ENCODE measurements at regions not wholly inside any gene's neighbourhood (a gene's known extent, or its start where the extent isn't known, plus 50 kb on each side); places are given as distances from the start of the nearest gene placed in this dataset.

DNA sequence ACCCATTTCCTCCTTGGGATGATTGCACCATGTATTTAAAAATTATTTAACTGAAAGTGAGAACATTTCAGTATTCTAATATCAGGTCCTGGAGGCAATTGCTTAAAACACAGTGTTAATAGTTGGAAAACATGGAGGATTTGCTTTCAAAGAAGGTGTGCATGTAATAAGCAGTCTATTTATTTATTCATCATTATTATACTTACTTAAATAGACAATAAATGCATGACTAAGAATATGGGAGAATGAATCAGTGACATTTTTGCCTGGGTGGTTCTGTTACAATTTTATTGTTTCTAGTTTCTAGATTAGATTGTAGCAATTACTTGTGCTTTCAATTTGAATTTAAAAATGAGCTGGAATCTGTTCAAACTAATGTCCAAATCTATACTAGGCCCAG is 145.5 kb downstream of the AREG start (continued):
- TF ChIP-seq, protein P1, sequence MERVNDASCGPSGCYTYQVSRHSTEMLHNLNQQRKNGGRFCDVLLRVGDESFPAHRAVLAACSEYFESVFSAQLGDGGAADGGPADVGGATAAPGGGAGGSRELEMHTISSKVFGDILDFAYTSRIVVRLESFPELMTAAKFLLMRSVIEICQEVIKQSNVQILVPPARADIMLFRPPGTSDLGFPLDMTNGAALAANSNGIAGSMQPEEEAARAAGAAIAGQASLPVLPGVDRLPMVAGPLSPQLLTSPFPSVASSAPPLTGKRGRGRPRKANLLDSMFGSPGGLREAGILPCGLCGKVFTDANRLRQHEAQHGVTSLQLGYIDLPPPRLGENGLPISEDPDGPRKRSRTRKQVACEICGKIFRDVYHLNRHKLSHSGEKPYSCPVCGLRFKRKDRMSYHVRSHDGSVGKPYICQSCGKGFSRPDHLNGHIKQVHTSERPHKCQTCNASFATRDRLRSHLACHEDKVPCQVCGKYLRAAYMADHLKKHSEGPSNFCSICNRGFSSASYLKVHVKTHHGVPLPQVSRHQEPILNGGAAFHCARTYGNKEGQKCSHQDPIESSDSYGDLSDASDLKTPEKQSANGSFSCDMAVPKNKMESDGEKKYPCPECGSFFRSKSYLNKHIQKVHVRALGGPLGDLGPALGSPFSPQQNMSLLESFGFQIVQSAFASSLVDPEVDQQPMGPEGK (CRISPR knock-in tag; IDR thresholded peaks at IDR 0.05; ENCODE audit: borderline replicate concordance), result no peak
- no peak for TF ChIP-seq GLIS3 (CRISPR knock-in tag; IDR thresholded peaks at IDR 0.05)

DNA sequence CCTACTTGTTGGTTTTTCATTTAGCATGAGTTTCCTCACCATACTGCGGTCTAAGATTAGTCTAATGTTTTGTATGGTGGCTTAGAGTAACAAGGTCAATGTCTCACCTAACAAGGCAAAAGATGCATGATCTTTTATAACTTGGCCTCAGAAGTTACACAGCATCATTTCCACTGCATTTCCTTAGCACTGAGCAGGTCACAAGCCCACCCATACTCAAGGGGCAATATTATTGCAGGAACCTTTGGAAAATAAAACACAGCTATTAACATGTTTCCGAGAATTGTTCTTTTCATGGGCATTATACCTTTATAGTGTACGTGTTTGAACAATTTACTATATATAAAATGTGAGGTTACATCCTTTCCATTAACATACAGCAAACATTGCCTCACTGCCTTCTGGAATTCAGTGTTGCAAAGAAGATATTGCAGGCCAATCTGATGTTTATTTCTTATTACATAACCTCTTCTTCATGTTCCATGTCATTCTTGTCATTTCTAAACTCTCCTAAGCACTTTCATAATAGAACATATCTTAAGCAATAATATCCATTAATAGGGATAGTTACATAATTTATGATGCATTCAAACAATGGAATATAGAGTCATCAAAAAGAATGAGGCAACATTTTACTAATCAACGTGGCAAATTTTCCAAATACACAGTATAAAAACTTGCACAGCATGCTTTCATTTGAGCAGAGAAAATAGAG is 153.8 kb downstream of the AREG start:
- no peak for TF ChIP-seq TOX (CRISPR knock-in tag; IDR thresholded peaks at IDR 0.05; ENCODE audit: borderline replicate concordance)
- TF ChIP-seq, protein P1 (CRISPR knock-in tag; IDR thresholded peaks at IDR 0.05; ENCODE audit: borderline replicate concordance), result no peak
- no peak for TF ChIP-seq ZNF70 (CRISPR knock-in tag; IDR thresholded peaks at IDR 0.05)
- TF ChIP-seq, protein P2, sequence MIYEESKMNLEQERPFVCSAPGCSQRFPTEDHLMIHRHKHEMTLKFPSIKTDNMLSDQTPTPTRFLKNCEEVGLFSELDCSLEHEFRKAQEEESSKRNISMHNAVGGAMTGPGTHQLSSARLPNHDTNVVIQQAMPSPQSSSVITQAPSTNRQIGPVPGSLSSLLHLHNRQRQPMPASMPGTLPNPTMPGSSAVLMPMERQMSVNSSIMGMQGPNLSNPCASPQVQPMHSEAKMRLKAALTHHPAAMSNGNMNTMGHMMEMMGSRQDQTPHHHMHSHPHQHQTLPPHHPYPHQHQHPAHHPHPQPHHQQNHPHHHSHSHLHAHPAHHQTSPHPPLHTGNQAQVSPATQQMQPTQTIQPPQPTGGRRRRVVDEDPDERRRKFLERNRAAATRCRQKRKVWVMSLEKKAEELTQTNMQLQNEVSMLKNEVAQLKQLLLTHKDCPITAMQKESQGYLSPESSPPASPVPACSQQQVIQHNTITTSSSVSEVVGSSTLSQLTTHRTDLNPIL (CRISPR knock-in tag; IDR thresholded peaks at IDR 0.05; ENCODE audit: low read depth), result no peak
- no peak for TF ChIP-seq ZNF565 (CRISPR knock-in tag; conservative IDR thresholded peaks at IDR 0.05; ENCODE audit: low read depth)
- no peak for TF ChIP-seq PPARA (CRISPR knock-in tag; IDR thresholded peaks at IDR 0.05; ENCODE audit: borderline replicate concordance)
- no peak for TF ChIP-seq ZC3H10 (CRISPR knock-in tag; IDR thresholded peaks at IDR 0.05)
- no peak for TF ChIP-seq SNAI2 (CRISPR knock-in tag; IDR thresholded peaks at IDR 0.05)
- ATAC-seq, result no peak

DNA sequence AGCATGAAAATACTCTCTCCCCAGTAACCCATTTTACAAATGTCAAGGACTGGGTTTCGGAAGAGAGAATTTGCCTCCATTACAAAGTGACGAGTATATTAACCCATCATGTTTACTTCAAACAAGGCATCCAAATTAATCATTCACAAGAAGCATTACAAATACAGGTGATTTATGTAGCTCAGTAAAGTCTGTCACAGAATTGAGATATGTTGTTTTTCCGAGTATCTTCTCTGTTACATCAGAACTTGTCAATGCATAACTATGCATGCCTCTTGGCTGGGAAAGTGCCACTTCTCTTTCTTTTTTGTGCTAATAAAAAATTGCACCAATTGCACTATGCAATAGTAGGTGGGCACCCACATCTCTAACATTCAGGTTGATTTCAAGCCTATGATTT is 158.2 kb downstream of the AREG start:
- ATAC-seq, result no peak
- TF ChIP-seq OSR1 (CRISPR knock-in tag; IDR thresholded peaks at IDR 0.05) (no peak), ZFP30 (CRISPR knock-in tag; IDR thresholded peaks at IDR 0.05) (no peak), BACH2 (CRISPR knock-in tag; IDR thresholded peaks at IDR 0.05; ENCODE audit: borderline replicate concordance) (no peak), ISL1 (CRISPR knock-in tag; IDR thresholded peaks at IDR 0.05) (no peak), ZNF70 (CRISPR knock-in tag; IDR thresholded peaks at IDR 0.05) (no peak), SNAI2 (CRISPR knock-in tag; IDR thresholded peaks at IDR 0.05) (no peak), ARNTL (CRISPR knock-in tag; IDR thresholded peaks at IDR 0.05; ENCODE audit: borderline replicate concordance, low read depth) (no peak), ZFP3 (CRISPR knock-in tag; IDR thresholded peaks at IDR 0.05) (no peak), TOX (CRISPR knock-in tag; IDR thresholded peaks at IDR 0.05; ENCODE audit: borderline replicate concordance) (no peak), ZC3H10 (CRISPR knock-in tag; IDR thresholded peaks at IDR 0.05) (no peak), TCF4 (CRISPR knock-in tag; IDR thresholded peaks at IDR 0.05; ENCODE audit: borderline replicate concordance) (no peak)
- TF ChIP-seq, protein P2 (CRISPR knock-in tag; IDR thresholded peaks at IDR 0.05; ENCODE audit: low read depth), result no peak
- TF ChIP-seq, protein P3, sequence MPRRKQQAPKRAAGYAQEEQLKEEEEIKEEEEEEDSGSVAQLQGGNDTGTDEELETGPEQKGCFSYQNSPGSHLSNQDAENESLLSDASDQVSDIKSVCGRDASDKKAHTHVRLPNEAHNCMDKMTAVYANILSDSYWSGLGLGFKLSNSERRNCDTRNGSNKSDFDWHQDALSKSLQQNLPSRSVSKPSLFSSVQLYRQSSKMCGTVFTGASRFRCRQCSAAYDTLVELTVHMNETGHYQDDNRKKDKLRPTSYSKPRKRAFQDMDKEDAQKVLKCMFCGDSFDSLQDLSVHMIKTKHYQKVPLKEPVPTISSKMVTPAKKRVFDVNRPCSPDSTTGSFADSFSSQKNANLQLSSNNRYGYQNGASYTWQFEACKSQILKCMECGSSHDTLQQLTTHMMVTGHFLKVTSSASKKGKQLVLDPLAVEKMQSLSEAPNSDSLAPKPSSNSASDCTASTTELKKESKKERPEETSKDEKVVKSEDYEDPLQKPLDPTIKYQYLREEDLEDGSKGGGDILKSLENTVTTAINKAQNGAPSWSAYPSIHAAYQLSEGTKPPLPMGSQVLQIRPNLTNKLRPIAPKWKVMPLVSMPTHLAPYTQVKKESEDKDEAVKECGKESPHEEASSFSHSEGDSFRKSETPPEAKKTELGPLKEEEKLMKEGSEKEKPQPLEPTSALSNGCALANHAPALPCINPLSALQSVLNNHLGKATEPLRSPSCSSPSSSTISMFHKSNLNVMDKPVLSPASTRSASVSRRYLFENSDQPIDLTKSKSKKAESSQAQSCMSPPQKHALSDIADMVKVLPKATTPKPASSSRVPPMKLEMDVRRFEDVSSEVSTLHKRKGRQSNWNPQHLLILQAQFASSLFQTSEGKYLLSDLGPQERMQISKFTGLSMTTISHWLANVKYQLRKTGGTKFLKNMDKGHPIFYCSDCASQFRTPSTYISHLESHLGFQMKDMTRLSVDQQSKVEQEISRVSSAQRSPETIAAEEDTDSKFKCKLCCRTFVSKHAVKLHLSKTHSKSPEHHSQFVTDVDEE (CRISPR knock-in tag; IDR thresholded peaks at IDR 0.05), result no peak
- TF ChIP-seq, protein P1 (CRISPR knock-in tag; IDR thresholded peaks at IDR 0.05; ENCODE audit: borderline replicate concordance), result no peak

Measured in SK-N-SH treated with all-trans-retinoic acid at 6 μM for 48 hours (cell line).